GM12872 (cell line): ENCODE measurements at regions not wholly inside any gene's neighbourhood (a gene's known extent, or its start where the extent isn't known, plus 50 kb on each side); places are given as distances from the start of the nearest gene placed in this dataset.

Source experiments
- TF ChIP-seq, protein P1 (sequence below): IDR thresholded peaks from 3 replicates; pipeline ENCODE4 v1.5.1; 2011; ENCODE audit warnings: low read depth, mild to moderate bottlenecking, low read length, moderate library complexity; ENCODE audit not compliant: insufficient read depth

DNA sequence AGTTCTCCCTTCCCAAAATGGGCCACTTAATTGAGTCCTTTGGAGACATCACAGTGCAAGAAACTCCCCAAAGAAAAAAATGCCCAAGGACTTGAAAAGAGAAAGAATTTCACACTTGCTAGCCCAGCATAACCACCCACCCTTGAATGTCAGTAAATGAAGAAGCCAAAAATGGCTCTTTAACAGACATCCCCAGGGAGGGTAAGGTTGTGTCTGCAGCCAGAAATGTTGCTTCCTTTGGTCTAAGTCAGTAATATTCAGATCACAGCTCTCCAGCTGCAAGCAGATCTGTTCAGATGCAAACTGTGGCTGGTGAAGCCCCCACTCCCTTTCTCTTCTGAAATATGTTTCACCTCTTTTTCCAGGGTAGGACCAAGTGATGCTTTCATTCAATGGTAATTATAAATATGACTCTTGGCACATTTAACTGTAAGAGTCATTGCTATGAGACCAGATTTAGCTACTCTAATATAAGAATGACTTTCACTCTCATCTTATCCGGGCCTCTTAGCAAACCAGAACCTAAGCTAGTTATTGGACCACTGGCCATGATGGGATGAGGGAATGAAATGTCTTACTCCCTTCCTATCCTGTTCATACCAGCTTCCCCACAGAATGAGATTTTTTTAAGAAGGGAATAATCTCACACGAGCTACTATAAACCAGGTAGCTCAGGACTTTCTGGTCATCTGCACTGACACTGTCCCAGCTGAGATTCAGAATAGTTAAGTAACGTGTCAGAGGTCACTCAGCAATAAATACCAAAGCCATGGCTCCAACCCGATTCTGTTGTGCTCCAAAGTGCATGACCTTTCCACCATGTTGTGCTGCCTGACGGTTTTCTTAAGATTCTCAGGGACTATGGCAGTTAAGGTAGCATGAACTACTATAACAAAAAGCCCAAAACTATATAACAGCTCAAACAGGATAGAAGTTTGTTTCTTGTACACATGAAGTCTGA lies 234.1 kb downstream of the FOXO1 start:
- TF ChIP-seq, protein P1, sequence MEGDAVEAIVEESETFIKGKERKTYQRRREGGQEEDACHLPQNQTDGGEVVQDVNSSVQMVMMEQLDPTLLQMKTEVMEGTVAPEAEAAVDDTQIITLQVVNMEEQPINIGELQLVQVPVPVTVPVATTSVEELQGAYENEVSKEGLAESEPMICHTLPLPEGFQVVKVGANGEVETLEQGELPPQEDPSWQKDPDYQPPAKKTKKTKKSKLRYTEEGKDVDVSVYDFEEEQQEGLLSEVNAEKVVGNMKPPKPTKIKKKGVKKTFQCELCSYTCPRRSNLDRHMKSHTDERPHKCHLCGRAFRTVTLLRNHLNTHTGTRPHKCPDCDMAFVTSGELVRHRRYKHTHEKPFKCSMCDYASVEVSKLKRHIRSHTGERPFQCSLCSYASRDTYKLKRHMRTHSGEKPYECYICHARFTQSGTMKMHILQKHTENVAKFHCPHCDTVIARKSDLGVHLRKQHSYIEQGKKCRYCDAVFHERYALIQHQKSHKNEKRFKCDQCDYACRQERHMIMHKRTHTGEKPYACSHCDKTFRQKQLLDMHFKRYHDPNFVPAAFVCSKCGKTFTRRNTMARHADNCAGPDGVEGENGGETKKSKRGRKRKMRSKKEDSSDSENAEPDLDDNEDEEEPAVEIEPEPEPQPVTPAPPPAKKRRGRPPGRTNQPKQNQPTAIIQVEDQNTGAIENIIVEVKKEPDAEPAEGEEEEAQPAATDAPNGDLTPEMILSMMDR = no peak

DNA sequence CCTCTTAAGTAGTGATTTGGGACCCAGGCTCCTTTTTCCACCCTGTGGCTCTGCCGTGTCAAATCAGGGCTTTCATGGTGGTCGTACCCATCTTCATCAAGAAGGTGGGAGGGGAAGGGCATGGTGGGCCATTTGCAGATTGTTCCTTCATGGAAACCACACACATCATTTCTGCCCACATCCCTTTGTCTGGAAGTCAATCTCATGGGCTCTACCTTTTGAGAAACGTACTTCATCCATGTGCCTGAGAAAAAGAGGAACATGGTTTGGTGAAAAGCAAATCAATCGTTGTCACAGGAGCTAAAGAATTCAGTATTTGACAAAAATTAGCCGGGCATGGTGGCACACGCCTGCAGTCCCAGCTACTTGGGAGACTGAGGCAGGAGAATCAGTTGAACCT lies 233.4 kb downstream of the FOXO1 start:
- TF ChIP-seq, protein P1 = no peak

DNA sequence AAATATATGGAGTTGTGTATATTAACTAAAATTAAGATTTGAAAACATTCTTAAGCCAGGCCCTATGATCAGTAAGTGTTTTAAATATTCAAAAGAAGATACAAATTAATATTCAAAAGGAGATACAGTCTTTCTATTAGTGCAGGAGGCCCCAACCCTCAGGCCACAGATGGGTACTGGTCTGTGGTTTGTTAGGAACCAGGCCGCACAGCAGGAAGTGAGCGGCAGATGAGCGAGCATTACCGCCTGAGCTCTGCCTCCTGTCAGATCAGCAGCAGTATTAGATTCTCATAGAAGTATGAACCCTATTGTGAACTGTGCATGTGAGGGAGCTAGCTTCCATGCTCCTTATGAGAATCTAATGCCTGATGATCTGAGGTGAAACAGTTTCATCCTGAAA lies 232.9 kb downstream of the FOXO1 start:
- TF ChIP-seq, protein P1 = no peak

DNA sequence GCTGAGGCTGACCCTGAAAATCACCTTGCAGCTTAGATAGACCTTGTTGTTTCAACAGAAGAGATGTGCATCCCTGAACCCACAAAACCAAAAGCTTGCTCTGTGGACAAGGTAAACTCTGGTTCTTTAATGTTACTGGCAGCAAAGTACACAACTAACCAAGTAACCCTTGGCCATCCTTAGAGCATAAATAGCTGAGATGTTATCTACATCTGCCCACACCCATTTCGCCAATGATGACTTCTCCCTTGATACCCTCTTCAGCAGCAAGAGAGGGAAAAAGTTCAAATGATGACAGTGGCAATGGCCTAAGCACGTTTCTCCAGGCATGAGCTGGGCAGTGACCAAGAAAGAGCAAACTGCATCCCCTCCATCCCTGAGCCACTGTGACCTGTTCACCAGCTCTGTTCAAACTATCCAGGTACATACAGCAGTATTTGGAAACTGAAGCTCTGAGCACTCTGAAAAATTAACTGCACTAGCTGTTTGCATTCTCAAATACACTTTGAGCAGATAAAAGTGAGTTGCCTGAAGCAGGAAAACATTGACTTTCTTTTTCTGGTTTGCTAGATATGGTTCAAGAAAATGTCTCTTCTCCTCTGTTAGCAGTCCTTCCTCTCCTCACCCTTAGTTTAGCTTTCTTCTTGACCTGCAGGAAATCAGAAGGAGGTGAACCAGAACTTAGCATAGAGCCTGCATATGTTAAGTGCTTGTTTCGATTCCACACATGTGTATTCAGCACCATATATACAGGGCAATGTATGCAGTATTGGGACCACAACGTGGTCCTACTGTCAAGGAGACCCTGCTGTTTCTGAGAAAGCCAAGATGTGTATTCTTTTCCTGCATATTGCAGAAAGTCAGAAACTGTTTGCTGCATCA lies 231.7 kb downstream of the FOXO1 start:
- TF ChIP-seq, protein P1 = no peak

DNA sequence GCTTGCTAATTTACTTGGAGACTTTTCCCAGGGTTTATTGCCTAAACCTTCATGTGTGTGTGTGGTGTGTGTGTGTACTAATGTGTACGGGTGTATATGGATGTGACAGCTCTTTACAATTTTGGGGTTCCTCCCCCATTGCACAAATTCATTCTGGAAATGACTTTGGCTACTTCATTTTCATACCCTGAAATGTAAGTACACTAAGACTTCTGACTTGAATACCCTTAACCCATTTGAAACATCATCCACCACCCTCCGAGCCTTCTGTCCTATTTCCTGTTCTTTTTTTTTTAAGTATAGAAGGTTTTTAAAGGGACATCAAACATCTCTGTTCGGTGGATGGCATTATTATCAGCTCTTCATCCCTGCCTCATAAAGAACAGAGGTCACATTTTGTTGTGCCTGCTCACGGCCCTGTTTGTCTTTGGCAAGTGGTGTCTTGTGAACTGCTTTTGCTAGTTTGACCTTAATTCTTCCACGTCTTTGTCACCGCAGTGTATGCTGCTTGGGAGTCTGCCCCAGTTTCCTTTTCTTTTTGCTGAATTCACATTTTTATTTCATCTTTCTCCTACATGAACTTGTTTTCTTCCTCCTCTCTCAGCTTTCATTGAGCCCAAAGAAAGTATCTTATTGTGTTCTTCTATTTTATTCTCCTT lies 228.3 kb downstream of the FOXO1 start:
- TF ChIP-seq, protein P1 = no peak

DNA sequence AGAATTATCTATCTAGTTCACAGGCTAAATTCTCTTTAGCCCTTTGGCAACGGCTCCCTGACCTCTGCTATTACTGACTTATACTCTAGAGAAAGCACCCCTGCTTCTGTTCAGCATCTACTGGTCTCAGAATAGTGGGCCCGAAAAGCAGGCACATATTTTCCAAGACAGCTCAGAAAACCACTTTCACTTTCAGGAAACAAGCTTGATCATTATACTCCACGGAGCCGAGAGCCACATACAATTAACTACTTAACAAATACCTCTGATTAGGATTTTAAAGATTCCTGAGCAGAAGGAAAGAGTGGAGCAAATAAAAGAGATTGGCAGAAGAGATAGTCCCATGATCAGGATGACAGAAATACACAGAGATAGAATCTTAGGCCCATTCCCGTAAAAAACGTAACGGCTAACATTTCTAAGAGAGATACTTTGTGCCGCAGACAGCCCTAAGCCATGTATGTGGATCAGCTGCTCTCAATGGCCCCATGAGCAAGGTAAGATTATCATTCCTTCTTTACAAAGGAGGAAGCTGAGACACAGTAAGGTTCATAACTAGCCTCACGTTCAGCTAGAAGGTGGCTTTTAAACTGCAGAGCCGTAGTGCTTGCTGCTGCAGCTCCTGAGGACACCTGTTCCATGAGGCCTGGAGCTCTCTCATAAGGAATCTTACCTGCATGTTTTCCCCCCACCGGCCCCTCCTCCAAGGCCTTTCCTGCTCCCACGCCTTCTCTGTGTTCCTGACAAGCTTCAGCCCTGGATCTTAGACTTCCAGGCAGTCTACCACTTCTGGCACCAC lies 227.2 kb downstream of the FOXO1 start:
- TF ChIP-seq, protein P1 = no peak
